GM10266 (cell line): ENCODE measurements at regions not wholly inside any gene's neighbourhood (a gene's known extent, or its start where the extent isn't known, plus 50 kb on each side); places are given as distances from the start of the nearest gene placed in this dataset.

Experiments
- DNase-seq: peaks from one replicate; pipeline ENCODE4 v3.0.0; 2012; ENCODE audit errors: extremely low spot score
- CTCF ChIP-seq: IDR thresholded peaks from 2 replicates; pipeline ENCODE4 v1.5.1; 2012; ENCODE audit warnings: mild to moderate bottlenecking, low read depth; ENCODE audit not compliant: control insufficient read depth, insufficient read depth; ENCODE audit errors: missing control alignments

DNA sequence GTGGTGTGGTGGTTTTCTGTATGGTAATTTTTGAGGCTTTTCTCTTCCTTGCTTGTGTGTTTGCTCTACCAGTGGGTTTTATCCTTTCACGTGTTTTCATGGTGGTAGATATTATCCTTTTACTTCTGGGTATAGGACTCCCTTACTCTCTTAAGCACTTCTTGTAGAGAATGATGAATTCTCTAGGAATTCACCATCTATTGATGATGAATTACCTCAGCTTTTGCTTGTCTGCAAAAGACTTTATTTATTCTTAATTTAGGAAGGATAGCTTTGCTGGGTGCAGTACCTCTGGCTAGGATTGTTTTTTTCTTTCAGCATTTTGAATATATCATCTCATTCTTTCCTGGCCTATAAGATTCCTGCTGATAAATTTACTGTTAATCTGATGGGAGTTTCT lies 415.3 kb downstream of the PDGFC start:
- no peak for DNase-seq
- TF ChIP-seq CTCF, result no peak

- TF ChIP-seq CTCF, result no peak
- no peak for DNase-seq
These were observed 417.9 kb downstream of the PDGFC start for GRCh38 chr4:156553659-156554058.

DNA sequence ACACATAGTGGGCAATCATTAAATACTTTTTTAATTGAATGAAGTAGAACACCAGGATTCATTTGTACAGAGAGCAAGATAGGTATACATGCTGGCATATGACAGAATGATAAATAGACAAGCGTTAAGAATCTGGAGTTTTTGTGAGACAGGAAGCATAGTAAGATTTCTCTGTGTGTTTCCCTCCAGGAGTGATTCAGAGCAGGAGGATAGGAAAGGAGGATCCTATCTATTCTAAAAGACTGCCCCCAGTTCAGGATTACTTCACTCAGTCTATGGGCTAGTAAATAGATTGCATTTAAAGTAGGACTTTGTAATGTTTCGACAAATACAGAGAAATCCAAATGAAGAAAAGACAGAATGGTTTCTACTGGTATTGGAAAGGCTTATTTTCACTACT lies 423.7 kb downstream of the PDGFC start:
- no peak for DNase-seq

DNA sequence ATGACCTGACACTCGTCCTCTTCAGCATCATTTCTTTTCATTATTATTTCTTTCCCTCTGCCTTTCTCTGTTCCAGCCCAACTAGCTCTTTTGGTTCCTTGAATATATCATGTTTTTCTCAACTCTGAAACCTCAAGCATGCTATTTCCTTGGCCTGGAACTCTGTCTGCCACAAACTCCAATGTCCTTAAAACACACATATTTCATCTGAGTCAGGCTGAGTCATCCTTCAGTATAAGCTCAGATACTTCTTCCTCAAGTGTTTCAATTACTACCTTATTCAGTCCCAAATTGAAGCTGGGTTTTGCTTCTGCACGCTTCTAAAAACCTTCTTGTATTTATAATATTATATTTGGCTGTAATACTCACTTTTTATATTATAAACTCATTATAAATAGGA lies 424.2 kb downstream of the PDGFC start:
- no peak for TF ChIP-seq CTCF
- no peak for DNase-seq

More for the DNA sequence above, 423.7 kb downstream of the PDGFC start:
- TF ChIP-seq CTCF, result no peak

- no peak for DNase-seq
- no peak for TF ChIP-seq CTCF
These were observed 426.4 kb downstream of the PDGFC start for GRCh38 chr4:156545003-156545785.

- no peak for TF ChIP-seq CTCF
- DNase-seq, result no peak
These were observed 432.2 kb downstream of the PDGFC start for GRCh38 chr4:156539376-156539775.

GRCh38 chr4:156538651-156539257 lies 432.8 kb downstream of the PDGFC start:
- DNase-seq, result no peak
- TF ChIP-seq CTCF, result no peak
